ENCODE measurements at regions not wholly inside any gene's neighbourhood (a gene's known extent, or its start where the extent isn't known, plus 50 kb on each side); places are given as distances from the start of the nearest gene placed in this dataset.

DNA sequence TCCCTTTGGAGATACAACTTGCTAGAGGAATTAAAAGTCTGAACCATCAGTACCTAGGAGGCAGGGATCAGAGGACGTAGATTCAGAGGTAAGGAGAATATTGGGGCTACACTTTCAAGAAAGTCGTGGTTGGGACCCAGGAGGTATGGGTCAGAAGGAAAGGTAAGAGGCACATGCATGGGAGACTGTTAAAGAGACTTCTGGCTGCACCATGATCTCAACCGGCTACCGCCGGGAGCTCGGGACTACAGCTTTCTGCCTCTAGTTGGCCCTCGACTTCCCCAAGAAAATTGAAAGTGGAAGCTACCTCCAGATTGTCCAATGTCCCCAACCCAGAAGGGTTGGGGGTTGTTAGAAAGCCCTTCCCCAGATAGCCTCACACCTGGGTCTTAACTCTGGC is 355.7 kb upstream of the TMPRSS15 start:
- TF ChIP-seq, protein P1, sequence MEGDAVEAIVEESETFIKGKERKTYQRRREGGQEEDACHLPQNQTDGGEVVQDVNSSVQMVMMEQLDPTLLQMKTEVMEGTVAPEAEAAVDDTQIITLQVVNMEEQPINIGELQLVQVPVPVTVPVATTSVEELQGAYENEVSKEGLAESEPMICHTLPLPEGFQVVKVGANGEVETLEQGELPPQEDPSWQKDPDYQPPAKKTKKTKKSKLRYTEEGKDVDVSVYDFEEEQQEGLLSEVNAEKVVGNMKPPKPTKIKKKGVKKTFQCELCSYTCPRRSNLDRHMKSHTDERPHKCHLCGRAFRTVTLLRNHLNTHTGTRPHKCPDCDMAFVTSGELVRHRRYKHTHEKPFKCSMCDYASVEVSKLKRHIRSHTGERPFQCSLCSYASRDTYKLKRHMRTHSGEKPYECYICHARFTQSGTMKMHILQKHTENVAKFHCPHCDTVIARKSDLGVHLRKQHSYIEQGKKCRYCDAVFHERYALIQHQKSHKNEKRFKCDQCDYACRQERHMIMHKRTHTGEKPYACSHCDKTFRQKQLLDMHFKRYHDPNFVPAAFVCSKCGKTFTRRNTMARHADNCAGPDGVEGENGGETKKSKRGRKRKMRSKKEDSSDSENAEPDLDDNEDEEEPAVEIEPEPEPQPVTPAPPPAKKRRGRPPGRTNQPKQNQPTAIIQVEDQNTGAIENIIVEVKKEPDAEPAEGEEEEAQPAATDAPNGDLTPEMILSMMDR (conservative IDR thresholded peaks at IDR 0.05; ENCODE audit: low read depth, low read length) = no peak
- no peak overlapping the region for H3K4me3 ChIP-seq (ENCODE audit: low read depth, low read length)
- DNase-seq (ENCODE audit: low read depth) = no peak

DNA sequence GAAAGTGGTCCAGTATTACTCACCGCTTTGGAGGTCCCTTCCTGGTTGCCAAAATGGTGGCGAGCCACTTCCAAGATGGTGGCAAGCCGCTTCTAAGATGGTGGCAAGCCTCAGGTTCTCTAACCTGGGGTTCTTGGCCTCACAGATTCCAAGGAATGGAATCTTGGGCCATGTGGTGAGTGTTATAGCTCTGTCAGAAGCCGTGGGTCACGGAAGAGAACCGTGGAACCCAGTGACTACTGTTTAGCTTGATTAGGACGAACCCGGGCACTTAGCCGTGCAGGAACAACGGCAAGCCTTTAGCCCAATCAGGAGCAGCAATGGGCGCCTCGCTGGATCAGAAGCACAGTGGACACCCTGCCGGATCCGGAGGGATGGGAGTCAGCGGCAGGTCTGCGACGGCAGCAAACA is 356.2 kb upstream of the TMPRSS15 start:
- DNase-seq (ENCODE audit: low read depth) = no peak
- H3K4me3 ChIP-seq (ENCODE audit: low read depth, low read length) = no peak overlapping the region
- TF ChIP-seq, protein P1 (conservative IDR thresholded peaks at IDR 0.05; ENCODE audit: low read depth, low read length) = no peak

DNA sequence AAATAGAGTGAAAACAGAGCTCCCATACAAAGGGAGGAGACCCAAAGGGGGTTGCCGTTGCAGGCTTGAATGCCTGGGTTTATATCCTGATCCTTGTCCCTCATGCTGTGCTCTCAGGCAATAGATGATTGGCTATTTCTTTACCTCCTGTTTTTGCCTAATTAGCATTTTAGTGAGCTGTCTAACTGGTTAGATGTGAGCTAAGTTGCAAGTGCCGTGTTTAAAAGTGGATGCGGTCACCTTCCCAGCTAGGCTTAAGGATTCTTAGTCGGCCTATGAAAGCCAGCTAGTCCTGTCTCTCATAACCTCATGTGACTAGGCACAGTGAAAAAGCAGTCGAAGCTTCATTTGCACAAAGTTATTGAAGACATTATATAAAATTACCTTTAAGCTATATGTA is 356.7 kb upstream of the TMPRSS15 start:
- DNase-seq (ENCODE audit: low read depth) = no peak
- TF ChIP-seq, protein P1 (conservative IDR thresholded peaks at IDR 0.05; ENCODE audit: low read depth, low read length) = no peak
- H3K4me3 ChIP-seq (ENCODE audit: low read depth, low read length) = no peak overlapping the region

DNA sequence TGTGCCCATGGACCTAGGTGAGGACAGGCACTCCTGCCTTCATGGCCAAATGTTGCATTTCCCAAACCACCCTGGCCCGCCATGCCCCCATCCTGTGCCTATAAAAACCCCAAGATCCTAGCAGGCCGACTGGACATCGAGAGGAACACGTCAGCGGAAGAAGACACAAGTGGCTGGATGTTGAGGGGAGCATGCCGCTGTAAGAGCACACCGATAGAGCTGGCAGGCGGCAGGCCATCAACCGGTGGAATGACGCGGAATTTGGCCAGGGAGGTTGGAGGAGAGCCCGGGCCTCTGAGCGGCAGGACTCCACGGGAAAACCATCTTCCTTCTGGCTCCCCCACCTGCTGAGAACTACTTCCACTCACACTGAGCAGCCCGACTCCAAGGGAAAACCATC is 361.1 kb upstream of the TMPRSS15 start:
- TF ChIP-seq, protein P1 (conservative IDR thresholded peaks at IDR 0.05; ENCODE audit: low read depth, low read length) = no peak
- H3K4me3 ChIP-seq (ENCODE audit: low read depth, low read length) = no peak overlapping the region
- DNase-seq (ENCODE audit: low read depth) = no peak

DNA sequence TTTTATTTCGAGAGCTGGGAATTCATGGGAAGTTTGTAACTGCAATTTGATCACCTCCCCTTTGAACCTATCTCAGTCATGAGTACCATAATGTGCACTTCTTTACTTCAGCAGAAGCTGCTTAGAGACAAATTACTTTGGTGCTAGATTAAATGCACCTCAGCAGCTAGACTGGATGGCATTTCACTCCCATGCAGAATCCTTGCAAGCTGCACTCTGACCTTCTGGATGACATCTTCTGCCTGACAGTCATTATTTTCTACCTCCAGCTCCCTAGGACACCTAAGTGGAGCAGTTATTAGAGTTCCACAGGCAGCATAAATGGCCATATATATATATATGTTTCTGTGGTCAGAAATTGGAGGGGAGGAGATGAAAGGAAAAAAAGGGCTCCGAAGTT is 366.0 kb upstream of the TMPRSS15 start:
- TF ChIP-seq, protein P1 (conservative IDR thresholded peaks at IDR 0.05; ENCODE audit: low read depth, low read length) = no peak
- DNase-seq (ENCODE audit: low read depth) = no peak
- H3K4me3 ChIP-seq (ENCODE audit: low read depth, low read length) = no peak overlapping the region

DNA sequence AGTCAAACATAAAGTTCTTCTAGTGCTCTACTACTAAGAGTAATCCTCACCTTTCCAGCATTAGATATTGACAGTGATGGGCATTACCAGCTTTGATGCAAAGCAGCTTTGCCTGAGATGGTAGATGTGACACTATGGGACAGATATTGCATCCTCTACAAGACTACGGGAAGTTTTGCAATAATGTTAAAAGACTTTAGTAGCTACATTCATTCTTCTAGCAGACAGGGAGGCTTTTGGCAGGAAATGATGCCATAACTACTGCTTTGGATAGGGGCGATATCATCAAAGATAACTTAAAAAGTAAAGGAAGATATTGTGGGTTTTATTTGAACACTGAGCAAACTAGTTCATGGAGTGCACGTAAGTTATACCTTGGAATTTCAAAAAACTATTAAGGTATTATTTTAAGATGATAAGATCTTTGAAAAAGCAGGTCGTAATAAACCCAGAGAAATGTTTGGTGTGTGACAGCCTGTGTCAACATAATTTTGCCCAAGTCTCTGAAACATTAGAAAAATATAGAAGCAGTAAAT is 368.3 kb upstream of the TMPRSS15 start:
- DNase-seq (ENCODE audit: low read depth) = no peak
- TF ChIP-seq, protein P1 (conservative IDR thresholded peaks at IDR 0.05; ENCODE audit: low read depth, low read length) = no peak
- no peak overlapping the region for H3K4me3 ChIP-seq (ENCODE audit: low read depth, low read length)

DNA sequence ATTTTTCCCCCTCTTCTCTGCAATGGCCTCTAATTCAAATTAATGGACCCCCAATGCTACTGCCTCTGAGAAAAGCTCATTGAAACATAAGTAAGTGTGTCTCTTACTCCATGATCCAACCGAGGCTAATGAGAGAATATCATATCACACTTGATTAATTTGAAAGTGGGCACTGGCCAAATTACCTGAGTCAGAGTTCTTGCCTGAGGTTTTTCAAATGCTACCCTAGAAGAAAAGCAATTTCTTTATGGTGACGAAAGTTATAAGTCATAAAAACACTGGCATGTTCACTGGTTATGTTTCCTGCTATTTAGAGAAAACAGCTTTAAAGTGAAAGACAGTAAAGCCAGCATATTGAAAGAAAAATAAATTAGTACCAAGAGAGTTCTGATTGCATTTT is 368.8 kb upstream of the TMPRSS15 start:
- no peak overlapping the region for H3K4me3 ChIP-seq (ENCODE audit: low read depth, low read length)
- TF ChIP-seq, protein P1 (conservative IDR thresholded peaks at IDR 0.05; ENCODE audit: low read depth, low read length) = no peak
- DNase-seq (ENCODE audit: low read depth) = no peak

All from epithelial cell of proximal tubule (primary cell).